GM23338 (cell line): ENCODE measurements at regions not wholly inside any gene's neighbourhood (a gene's known extent, or its start where the extent isn't known, plus 50 kb on each side); places are given as distances from the start of the nearest gene placed in this dataset.

Experiments used
- ATAC-seq: fragments of 200-7000 bp; cut with Tn5 transposase; 3 replicates; pipeline ENCODE4 v1.9.1; 2020
- DNase-seq: peaks from one replicate; pipeline ENCODE4 v3.0.0-alpha.2; 2015; ENCODE audit warnings: low spot score
- H2AFZ ChIP-seq: fragments of 200-600 bp; sonication (generic); 2 replicates; pipeline ENCODE4 v1.8.0; 2016; ENCODE audit warnings: antibody characterized with exemption, mild to moderate bottlenecking, moderate library complexity
- H3F3A ChIP-seq: fragments of 200-600 bp; sonication (generic); replicated peaks from 2 replicates; pipeline ENCODE4 v1.8.0; 2017; ENCODE audit warnings: antibody characterized with exemption, mixed run types, low read depth
- H3K27ac ChIP-seq: fragments of 200-600 bp; sonication (generic); 2 replicates; pipeline ENCODE4 v1.6.1; 2016; ENCODE audit warnings: low read depth
- H3K27me3 ChIP-seq: fragments of 200-600 bp; sonication (generic); 2 replicates; pipeline ENCODE4 v1.8.0; 2016; ENCODE audit warnings: mild to moderate bottlenecking, mixed run types, moderate library complexity; ENCODE audit not compliant: insufficient read depth
- H3K36me3 ChIP-seq: fragments of 200-600 bp; sonication (generic); 2 replicates; pipeline ENCODE4 v1.8.0; 2016; ENCODE audit warnings: mild to moderate bottlenecking; ENCODE audit not compliant: insufficient read depth
- H3K4me1 ChIP-seq: fragments of 200-600 bp; sonication (generic); 2 replicates; pipeline ENCODE4 v1.8.0; 2016; ENCODE audit warnings: mild to moderate bottlenecking, moderate library complexity; ENCODE audit not compliant: insufficient read depth
- H3K4me2 ChIP-seq: fragments of 200-600 bp; sonication (generic); 2 replicates; pipeline ENCODE4 v1.7.1; 2017; ENCODE audit warnings: mixed run types
- H3K4me3 ChIP-seq: fragments of 200-600 bp; sonication (generic); 2 replicates; pipeline ENCODE4 v1.6.1; 2016; ENCODE audit warnings: mixed run types
- H3K79me2 ChIP-seq: fragments of 200-600 bp; sonication (generic); replicated peaks from 2 replicates; pipeline ENCODE4 v1.8.0; 2017; ENCODE audit warnings: mild to moderate bottlenecking; ENCODE audit not compliant: insufficient read depth
- H3K9me2 ChIP-seq: fragments of 200-600 bp; sonication (generic); 2 replicates; pipeline ENCODE4 v1.8.0; 2017; ENCODE audit not compliant: insufficient read depth
- H4K20me1 ChIP-seq: fragments of 200-600 bp; sonication (generic); replicated peaks from 2 replicates; pipeline ENCODE4 v1.8.0; 2017; ENCODE audit warnings: mild to moderate bottlenecking; ENCODE audit not compliant: insufficient read depth
- H3K27ac Mint-ChIP-seq: 2 replicates; pipeline ENCODE4 v1.8.0; 2020; ENCODE audit warnings: inconsistent platforms, mild to moderate bottlenecking, moderate library complexity, mixed read lengths
- H3K27me3 Mint-ChIP-seq: 3 replicates; pipeline ENCODE4 v1.8.0; 2022; ENCODE audit warnings: low read depth, mild to moderate bottlenecking, moderate library complexity, mixed read lengths, inconsistent platforms; ENCODE audit not compliant: insufficient read depth, poor library complexity
- H3K36me3 Mint-ChIP-seq: 3 replicates; pipeline ENCODE4 v1.8.0; 2021; ENCODE audit warnings: low read depth, mild to moderate bottlenecking, inconsistent platforms, moderate library complexity, mixed read lengths
- H3K4me1 Mint-ChIP-seq: 3 replicates; pipeline ENCODE4 v1.8.0; 2020; ENCODE audit warnings: mild to moderate bottlenecking, inconsistent platforms, mixed read lengths
- H3K4me3 Mint-ChIP-seq: 3 replicates; pipeline ENCODE4 v1.8.0; 2021; ENCODE audit warnings: moderate library complexity, mild to moderate bottlenecking, inconsistent platforms, mixed read lengths
- H3K9me3 Mint-ChIP-seq: 3 replicates; pipeline ENCODE4 v1.8.0; 2020; ENCODE audit warnings: moderate library complexity, mild to moderate bottlenecking, inconsistent platforms, mixed read lengths
- EZH2 ChIP-seq: fragments of 200-600 bp; sonication (generic); IDR thresholded peaks from one replicate; pipeline ENCODE4 v1.8.0; 2017; ENCODE audit warnings: antibody characterized with exemption, mild to moderate bottlenecking, low read depth; ENCODE audit not compliant: unreplicated experiment
- JUNB ChIP-seq: IDR thresholded peaks from one replicate; pipeline ENCODE4 v1.6.1; 2016; ENCODE audit warnings: antibody characterized with exemption; ENCODE audit not compliant: unreplicated experiment
- NANOG ChIP-seq: IDR thresholded peaks from 2 replicates; pipeline ENCODE4 v1.6.1; 2016; ENCODE audit warnings: antibody characterized with exemption, borderline replicate concordance
- STAT1 ChIP-seq: IDR thresholded peaks from one replicate; pipeline ENCODE4 v1.6.1; 2016; ENCODE audit warnings: antibody characterized with exemption; ENCODE audit not compliant: unreplicated experiment
- ZNF114 ChIP-seq: fragments of 250-450 bp; sonication (Bioruptor Pico); IDR thresholded peaks from 2 replicates; pipeline ENCODE4 v1.5.0; 2020; ENCODE audit warnings: mild to moderate bottlenecking, moderate library complexity
- ZNF331 ChIP-seq: fragments of 250-450 bp; sonication (Bioruptor Pico); IDR thresholded peaks from 2 replicates; pipeline ENCODE4 v1.5.0; 2020; ENCODE audit warnings: low read depth, mild to moderate bottlenecking, moderate library complexity
- TF ChIP-seq, protein P1 (sequence below): fragments of 250-450 bp; sonication (Bioruptor Pico); IDR thresholded peaks from 2 replicates; pipeline ENCODE4 v1.5.0; 2020; ENCODE audit warnings: mild to moderate bottlenecking, moderate library complexity
- TF ChIP-seq, protein P2 (sequence below): IDR thresholded peaks from 2 replicates; pipeline ENCODE4 v1.6.1; 2016; ENCODE audit warnings: antibody characterized with exemption
- TF ChIP-seq, protein P3 (sequence below): IDR thresholded peaks from one replicate; pipeline ENCODE4 v1.6.1; 2018; ENCODE audit warnings: antibody characterized with exemption; ENCODE audit not compliant: unreplicated experiment

DNA sequence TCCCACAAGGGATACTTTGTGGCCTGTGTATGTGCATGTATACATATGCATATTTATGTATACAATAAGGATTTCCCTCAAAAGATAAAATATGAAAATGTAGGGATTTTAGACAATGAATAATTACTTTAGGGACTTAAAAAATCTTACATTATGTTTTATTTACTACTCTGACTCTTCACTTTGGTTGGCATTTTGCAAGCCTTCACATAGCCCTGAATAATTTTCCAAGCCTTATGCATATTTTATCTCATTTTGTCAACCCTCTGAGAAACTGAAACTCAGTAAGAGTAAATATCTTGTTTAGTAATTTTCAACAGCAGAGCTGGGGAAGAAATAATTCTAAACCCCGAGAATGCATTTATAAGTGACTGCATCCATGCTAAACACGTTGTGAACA, 153.0 kb upstream of the SLC24A2 start:
- H3K27ac ChIP-seq, result no peak overlapping the region
- no peaks in the 10 kb centered on the region for H3F3A ChIP-seq
- Mint-ChIP-seq H3K36me3 (no peaks in the 10 kb centered on the region), H3K9me3 (no peaks in the 10 kb centered on the region), H3K27ac (no peak overlapping the region), H3K4me3 (no peak overlapping the region), H3K27me3 (peaks cover 2% of the 10 kb centered on the region), H3K4me1 (peaks cover 11% of the 10 kb centered on the region; the same call in 1 of the 3 replicates)
- no peaks in the 10 kb centered on the region for H4K20me1 ChIP-seq
- H3K79me2 ChIP-seq, result no peaks in the 10 kb centered on the region
- H2AFZ ChIP-seq, result no peak overlapping the region
- H3K4me1 ChIP-seq, result no peaks in the 10 kb centered on the region
- H3K4me3 ChIP-seq, result no peak overlapping the region
- no peaks in the 10 kb centered on the region for H3K9me2 ChIP-seq
- H3K27me3 ChIP-seq, result no peaks in the 10 kb centered on the region
- no peak overlapping the region for H3K4me2 ChIP-seq
- DNase-seq (no peak), ATAC-seq (no peak)
- TF ChIP-seq STAT1 (no peak), ZNF331 (CRISPR knock-in tag) (no peak), JUNB (no peak), NANOG (no peak), ZNF114 (CRISPR knock-in tag) (no peak), EZH2 (no peak)
- TF ChIP-seq, protein P1, sequence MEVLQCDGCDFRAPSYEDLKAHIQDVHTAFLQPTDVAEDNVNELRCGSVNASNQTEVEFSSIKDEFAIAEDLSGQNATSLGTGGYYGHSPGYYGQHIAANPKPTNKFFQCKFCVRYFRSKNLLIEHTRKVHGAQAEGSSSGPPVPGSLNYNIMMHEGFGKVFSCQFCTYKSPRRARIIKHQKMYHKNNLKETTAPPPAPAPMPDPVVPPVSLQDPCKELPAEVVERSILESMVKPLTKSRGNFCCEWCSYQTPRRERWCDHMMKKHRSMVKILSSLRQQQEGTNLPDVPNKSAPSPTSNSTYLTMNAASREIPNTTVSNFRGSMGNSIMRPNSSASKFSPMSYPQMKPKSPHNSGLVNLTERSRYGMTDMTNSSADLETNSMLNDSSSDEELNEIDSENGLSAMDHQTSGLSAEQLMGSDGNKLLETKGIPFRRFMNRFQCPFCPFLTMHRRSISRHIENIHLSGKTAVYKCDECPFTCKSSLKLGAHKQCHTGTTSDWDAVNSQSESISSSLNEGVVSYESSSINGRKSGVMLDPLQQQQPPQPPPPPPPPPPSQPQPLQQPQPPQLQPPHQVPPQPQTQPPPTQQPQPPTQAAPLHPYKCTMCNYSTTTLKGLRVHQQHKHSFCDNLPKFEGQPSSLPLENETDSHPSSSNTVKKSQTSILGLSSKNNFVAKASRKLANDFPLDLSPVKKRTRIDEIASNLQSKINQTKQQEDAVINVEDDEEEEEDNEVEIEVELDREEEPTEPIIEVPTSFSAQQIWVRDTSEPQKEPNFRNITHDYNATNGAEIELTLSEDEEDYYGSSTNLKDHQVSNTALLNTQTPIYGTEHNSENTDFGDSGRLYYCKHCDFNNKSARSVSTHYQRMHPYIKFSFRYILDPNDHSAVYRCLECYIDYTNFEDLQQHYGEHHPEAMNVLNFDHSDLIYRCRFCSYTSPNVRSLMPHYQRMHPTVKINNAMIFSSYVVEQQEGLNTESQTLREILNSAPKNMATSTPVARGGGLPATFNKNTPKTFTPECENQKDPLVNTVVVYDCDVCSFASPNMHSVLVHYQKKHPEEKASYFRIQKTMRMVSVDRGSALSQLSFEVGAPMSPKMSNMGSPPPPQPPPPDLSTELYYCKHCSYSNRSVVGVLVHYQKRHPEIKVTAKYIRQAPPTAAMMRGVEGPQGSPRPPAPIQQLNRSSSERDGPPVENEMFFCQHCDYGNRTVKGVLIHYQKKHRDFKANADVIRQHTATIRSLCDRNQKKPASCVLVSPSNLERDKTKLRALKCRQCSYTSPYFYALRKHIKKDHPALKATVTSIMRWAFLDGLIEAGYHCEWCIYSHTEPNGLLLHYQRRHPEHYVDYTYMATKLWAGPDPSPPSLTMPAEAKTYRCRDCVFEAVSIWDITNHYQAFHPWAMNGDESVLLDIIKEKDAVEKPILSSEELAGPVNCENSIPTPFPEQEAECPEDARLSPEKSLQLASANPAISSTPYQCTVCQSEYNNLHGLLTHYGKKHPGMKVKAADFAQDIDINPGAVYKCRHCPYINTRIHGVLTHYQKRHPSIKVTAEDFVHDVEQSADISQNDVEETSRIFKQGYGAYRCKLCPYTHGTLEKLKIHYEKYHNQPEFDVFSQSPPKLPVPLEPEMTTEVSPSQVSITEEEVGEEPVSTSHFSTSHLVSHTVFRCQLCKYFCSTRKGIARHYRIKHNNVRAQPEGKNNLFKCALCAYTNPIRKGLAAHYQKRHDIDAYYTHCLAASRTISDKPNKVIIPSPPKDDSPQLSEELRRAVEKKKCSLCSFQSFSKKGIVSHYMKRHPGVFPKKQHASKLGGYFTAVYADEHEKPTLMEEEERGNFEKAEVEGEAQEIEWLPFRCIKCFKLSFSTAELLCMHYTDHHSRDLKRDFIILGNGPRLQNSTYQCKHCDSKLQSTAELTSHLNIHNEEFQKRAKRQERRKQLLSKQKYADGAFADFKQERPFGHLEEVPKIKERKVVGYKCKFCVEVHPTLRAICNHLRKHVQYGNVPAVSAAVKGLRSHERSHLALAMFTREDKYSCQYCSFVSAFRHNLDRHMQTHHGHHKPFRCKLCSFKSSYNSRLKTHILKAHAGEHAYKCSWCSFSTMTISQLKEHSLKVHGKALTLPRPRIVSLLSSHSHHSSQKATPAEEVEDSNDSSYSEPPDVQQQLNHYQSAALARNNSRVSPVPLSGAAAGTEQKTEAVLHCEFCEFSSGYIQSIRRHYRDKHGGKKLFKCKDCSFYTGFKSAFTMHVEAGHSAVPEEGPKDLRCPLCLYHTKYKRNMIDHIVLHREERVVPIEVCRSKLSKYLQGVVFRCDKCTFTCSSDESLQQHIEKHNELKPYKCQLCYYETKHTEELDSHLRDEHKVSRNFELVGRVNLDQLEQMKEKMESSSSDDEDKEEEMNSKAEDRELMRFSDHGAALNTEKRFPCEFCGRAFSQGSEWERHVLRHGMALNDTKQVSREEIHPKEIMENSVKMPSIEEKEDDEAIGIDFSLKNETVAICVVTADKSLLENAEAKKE (CRISPR knock-in tag), result no peak
- TF ChIP-seq, protein P2, sequence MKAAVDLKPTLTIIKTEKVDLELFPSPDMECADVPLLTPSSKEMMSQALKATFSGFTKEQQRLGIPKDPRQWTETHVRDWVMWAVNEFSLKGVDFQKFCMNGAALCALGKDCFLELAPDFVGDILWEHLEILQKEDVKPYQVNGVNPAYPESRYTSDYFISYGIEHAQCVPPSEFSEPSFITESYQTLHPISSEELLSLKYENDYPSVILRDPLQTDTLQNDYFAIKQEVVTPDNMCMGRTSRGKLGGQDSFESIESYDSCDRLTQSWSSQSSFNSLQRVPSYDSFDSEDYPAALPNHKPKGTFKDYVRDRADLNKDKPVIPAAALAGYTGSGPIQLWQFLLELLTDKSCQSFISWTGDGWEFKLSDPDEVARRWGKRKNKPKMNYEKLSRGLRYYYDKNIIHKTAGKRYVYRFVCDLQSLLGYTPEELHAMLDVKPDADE, result no peak
- TF ChIP-seq, protein P3, sequence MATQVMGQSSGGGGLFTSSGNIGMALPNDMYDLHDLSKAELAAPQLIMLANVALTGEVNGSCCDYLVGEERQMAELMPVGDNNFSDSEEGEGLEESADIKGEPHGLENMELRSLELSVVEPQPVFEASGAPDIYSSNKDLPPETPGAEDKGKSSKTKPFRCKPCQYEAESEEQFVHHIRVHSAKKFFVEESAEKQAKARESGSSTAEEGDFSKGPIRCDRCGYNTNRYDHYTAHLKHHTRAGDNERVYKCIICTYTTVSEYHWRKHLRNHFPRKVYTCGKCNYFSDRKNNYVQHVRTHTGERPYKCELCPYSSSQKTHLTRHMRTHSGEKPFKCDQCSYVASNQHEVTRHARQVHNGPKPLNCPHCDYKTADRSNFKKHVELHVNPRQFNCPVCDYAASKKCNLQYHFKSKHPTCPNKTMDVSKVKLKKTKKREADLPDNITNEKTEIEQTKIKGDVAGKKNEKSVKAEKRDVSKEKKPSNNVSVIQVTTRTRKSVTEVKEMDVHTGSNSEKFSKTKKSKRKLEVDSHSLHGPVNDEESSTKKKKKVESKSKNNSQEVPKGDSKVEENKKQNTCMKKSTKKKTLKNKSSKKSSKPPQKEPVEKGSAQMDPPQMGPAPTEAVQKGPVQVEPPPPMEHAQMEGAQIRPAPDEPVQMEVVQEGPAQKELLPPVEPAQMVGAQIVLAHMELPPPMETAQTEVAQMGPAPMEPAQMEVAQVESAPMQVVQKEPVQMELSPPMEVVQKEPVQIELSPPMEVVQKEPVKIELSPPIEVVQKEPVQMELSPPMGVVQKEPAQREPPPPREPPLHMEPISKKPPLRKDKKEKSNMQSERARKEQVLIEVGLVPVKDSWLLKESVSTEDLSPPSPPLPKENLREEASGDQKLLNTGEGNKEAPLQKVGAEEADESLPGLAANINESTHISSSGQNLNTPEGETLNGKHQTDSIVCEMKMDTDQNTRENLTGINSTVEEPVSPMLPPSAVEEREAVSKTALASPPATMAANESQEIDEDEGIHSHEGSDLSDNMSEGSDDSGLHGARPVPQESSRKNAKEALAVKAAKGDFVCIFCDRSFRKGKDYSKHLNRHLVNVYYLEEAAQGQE, result no peak
- no peaks in the 10 kb centered on the region for H3K36me3 ChIP-seq
